ENCODE measurements at regions not wholly inside any gene's neighbourhood (a gene's known extent, or its start where the extent isn't known, plus 50 kb on each side); places are given as distances from the start of the nearest gene placed in this dataset.

DNA sequence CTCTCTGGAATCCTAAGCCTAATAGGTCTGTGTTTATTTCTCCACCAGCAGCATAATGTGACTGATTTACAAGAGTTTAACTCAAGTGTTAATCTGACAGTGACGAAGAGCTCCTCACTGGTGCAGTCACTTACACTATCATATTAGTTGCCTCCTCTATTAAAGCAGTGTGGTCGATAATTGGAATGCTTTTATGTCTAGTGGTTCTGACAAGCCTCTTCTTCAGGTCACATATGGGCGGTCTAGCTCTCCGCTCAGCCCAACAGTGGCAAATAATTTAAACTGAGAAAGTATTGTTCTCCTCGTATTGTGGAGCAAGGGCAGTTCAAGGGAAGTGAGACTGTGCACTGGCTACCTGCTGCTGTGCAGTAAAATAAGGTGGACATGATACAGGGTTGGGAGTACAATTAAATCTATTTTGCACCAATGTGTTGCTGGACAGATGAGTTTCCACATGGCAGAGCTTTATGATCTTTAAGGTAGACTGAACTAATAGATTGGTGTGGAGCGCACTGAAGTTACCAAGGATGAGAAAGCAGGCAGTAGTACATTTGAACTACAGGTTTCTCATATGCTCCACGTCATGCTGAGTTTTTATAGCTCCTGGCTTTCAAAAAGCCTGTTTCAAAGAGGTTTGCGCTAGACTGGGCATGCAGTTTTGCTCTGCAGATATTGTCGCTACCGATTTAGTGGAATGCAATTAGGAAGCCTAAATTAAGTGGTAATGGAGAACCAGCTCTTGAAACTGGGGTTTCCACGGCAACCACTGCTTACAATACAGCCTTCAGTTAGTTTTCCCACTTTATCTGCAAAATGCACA, 151.7 kb upstream of the POU3F3 start:
- DNase-seq (ENCODE audit: low read depth), result no peak

- DNase-seq (ENCODE audit: low read depth), result no peak
Observed at GRCh38 chr2:104703669-104704068, 150.2 kb upstream of the POU3F3 start.

GRCh38 chr2:104704496-104705245, 149.2 kb upstream of the POU3F3 start:
- DNase-seq (ENCODE audit: low read depth), result no peak

GRCh38 chr2:104707056-104707455, 146.9 kb upstream of the POU3F3 start:
- DNase-seq (ENCODE audit: low read depth), result no peak

DNA sequence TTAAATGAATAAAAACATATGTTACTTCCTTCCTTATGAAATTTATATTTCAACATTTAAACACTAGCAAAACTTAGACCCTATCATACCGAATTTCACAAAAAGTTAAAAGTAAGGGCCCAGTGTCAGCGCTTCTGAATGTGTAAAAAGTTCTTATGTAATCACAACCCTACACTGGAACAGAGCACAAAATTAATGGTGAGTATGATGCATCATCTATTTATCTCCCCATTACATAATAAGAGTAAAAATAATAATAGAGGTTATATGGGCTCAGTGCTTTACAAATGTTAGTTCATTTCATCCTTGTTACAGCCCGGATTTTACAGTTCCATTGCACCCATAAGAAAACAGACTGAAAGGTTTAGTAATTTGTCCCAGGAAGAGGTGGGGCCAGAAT, 144.9 kb upstream of the POU3F3 start:
- DNase-seq (ENCODE audit: low read depth), result no peak

DNA sequence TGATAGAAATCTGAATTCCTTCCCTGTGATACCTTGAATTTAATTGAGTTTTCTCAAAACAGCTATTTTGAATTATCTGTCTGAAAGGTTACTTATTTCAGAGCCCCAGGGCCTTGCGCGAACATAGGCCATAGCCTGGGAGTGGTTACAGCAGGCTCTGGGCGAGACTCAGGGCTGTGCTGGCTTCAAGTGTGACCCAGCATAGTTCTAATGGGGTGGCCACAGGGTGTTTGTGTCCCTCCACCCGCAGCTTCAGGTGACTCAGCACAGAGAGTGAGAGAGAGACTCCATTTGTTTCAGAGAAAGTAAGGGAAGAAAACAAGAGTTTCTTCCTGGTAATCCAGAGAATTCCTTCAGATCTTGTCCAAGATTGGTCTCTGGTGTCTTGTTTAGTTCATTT, 137.9 kb upstream of the POU3F3 start:
- no peak for DNase-seq (ENCODE audit: low read depth)

GRCh38 chr2:104733226-104733943, 120.5 kb upstream of the POU3F3 start:
- no peak for DNase-seq (ENCODE audit: low read depth)

DNA sequence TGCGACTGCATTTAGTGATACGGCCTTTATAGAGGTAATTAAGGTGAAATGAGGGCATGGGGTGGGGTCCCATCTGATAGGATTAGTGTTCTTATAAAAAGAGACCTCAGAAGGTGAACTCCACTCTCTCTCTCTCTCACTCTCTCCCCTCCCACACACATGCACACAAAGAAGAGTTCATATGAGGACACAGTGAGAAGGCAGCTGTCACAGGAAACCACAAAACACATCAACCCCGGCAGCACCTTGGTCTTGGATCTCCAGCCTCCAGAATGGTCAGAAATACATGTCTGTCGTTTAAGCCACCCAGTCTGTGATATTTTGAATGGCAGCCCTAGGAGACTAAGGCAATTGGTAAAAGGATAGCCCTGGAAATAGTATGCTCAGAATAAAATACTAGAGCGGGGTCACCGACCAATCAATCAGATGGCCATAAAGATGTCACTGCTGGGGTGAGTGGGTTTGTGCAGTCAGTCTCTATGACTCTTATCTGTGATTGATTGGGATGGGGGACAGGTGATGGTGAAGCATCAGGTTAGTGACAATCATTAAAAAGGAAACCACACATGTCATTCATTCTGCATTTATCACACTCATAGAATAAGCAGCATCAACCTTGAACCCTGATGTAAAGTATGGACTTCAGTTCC, 118.9 kb upstream of the POU3F3 start:
- no peak for DNase-seq (ENCODE audit: low read depth)

- no peak for DNase-seq (ENCODE audit: low read depth)
Observed at GRCh38 chr2:104736026-104736425, 117.9 kb upstream of the POU3F3 start.

DNA sequence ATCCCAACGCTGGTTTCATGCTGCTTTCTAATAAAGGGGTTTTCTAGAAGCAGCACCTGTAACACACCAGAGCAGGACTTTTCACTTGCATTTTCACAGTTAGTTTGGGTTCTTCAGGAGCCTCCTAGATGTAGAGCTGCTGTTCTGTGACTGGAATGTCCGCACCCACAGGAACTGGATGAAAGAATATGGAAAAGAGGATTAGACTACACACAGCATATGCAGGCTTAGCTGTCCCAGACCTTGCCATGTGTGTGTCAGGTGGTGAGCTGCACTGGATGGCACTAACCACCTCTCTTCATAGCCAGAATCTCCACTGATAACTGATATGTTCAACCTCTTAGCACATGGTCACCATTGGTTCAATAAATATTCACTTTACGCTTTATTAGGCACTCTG, 112.1 kb upstream of the POU3F3 start:
- no peak for DNase-seq (ENCODE audit: low read depth)

- DNase-seq (ENCODE audit: low read depth), result no peak
Observed at GRCh38 chr2:104744537-104744936, 109.4 kb upstream of the POU3F3 start.

- DNase-seq (ENCODE audit: low read depth), result no peak
Observed at GRCh38 chr2:104745846-104746245, 108.1 kb upstream of the POU3F3 start.

GRCh38 chr2:104746299-104746698, 107.6 kb upstream of the POU3F3 start:
- no peak for DNase-seq (ENCODE audit: low read depth)

- DNase-seq (ENCODE audit: low read depth), result no peak
Observed at GRCh38 chr2:104746858-104747257, 107.1 kb upstream of the POU3F3 start.

DNA sequence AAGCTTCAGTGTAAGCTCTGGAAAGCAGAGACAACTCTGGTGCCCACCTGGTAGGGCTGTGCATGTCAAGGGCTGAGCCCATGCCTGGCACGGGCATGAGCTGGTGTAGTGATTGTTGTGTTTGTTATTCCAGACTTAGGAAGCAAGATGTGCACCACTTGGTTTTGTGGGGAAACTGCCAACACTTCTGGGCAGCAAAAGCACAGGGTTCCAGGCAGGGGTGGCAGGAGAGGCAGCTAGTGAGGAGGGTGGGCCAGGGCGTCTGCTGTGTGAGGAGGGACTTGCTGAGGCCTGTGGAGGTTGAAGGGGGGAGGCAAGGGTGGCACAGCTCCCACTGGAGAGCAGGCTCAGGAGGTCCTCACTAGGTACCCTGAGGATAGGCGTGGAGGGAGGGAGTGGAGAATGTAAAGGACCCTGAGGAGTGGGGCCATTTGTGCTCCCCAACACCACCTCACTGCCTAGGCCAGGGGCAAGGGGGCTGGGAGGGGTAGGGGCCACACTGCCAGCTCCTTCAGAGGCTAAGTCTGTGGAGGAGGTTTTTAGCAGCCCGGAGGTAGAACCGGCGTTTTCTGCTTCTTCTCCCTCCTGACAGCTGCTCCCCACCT, 104.0 kb upstream of the POU3F3 start:
- no peak for DNase-seq (ENCODE audit: low read depth)

- DNase-seq (ENCODE audit: low read depth), result no peak
Observed at GRCh38 chr2:104752504-104752903, 101.4 kb upstream of the POU3F3 start.

- no peak for DNase-seq (ENCODE audit: low read depth)
Observed at GRCh38 chr2:104755026-104755878, 98.7 kb upstream of the POU3F3 start.

DNA sequence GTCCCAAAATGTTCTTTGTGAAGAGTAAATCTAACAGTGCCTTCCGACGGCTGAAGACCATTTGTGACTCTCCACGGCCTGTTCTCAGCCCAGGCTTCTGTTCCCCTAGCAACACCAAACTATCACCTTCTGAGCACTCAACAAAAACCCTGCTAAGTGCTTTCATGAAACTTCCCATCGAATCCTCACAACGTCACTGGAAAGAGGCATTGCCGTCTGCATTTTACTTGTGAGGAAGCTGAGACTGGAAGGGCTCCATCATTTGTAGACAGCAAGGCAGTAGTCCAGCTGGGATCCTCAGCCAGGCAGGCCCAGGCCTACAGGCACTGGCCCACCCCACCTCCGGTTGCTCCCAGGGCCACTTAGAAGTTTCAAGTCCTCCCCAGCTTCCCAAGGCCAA, 97.8 kb upstream of the POU3F3 start:
- DNase-seq (ENCODE audit: low read depth), result no peak

- DNase-seq (ENCODE audit: low read depth), result no peak
Observed at GRCh38 chr2:104757056-104757455, 96.9 kb upstream of the POU3F3 start.

DNA sequence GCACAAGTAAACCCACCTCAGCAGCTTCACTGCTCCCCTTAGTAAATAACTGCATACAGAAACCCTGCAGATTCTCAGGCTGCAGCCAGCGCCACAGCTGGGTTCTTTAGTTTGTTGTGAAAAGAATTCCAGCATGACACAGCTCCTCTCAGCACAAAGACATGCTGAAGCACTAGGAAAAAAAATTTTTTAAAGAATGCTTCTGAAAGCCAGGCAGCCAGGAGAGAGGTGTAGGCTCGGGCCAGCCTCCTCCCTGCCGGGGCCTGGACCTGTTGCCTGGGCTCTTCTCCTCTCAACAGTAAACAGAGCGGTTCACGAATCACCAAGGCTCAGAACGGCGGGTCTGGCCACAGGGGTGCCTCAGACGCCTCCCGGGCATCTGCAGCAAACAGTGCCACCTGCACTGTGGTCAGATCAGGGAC, 95.7 kb upstream of the POU3F3 start:
- no peak for DNase-seq (ENCODE audit: low read depth)

- no peak for DNase-seq (ENCODE audit: low read depth)
Observed at GRCh38 chr2:104762031-104762430, 91.9 kb upstream of the POU3F3 start.
